SK-N-MC (cell line): ENCODE measurements at regions not wholly inside any gene's neighbourhood (a gene's known extent, or its start where the extent isn't known, plus 50 kb on each side); places are given as distances from the start of the nearest gene placed in this dataset.

ENCODE experiments used
- EZH2 ChIP-seq: fragments of 200-600 bp; sonication (generic); IDR thresholded peaks from one replicate; pipeline ENCODE4 v1.6.1; 2017; ENCODE audit warnings: antibody characterized with exemption
- FOXP2 ChIP-seq: optimal IDR thresholded peaks from 2 replicates; pipeline ENCODE3; 2011; ENCODE audit warnings: mild to moderate bottlenecking, moderate library complexity; ENCODE audit not compliant: insufficient read depth; ENCODE audit errors: extremely low read length, control extremely low read depth
- POLR2AphosphoS5 ChIP-seq: IDR thresholded peaks from 2 replicates; pipeline ENCODE4 v1.6.1; 2012; ENCODE audit warnings: mild to moderate bottlenecking, low read depth, low read length, borderline replicate concordance

DNA sequence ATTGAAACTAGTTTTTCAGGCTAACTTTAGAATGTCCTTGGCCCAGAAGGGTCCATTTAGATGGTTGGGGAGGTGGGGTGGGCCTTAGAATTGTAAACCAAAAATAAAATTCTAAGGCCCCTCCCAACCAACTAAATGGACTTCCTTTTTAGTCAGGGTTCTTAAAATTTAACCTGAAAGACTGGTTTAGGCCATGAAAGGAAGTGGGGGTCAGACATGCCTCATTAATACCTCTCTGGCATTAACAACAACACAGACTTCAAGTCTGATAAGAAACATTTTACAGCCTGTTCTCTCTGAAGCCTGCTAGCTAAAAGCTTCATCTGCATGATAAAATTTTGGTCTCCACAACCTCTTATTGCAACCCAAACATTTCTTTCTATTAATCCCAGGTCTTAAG is 65.5 kb upstream of the TNC start:
- TF ChIP-seq POLR2AphosphoS5 = no peak
- no peak for TF ChIP-seq EZH2
- no peak for TF ChIP-seq FOXP2
